ENCODE measurements at regions not wholly inside any gene's neighbourhood (a gene's known extent, or its start where the extent isn't known, plus 50 kb on each side); places are given as distances from the start of the nearest gene placed in this dataset.

GRCh38 chr2:239690651-239691631, 290.1 kb upstream of the HDAC4 start:
- Mint-ChIP-seq H3K9me3 (ENCODE audit: unreplicated experiment) (no peaks in the 10 kb centered on the region), H3K27ac (ENCODE audit: unreplicated experiment) (no peak overlapping the region), H3K4me3 (ENCODE audit: unreplicated experiment) (no peak overlapping the region), H3K36me3 (ENCODE audit: low read depth, unreplicated experiment) (no peaks in the 10 kb centered on the region), H3K27me3 (ENCODE audit: unreplicated experiment) (peaks cover 4% of the 10 kb centered on the region), H3K4me1 (ENCODE audit: unreplicated experiment) (peaks cover 9% of the 10 kb centered on the region)
- no peak for DNase-seq (ENCODE audit: low spot score)
- TF ChIP-seq CTCF (IDR thresholded peaks at IDR 0.05; ENCODE audit: unreplicated experiment) = no peak

DNA sequence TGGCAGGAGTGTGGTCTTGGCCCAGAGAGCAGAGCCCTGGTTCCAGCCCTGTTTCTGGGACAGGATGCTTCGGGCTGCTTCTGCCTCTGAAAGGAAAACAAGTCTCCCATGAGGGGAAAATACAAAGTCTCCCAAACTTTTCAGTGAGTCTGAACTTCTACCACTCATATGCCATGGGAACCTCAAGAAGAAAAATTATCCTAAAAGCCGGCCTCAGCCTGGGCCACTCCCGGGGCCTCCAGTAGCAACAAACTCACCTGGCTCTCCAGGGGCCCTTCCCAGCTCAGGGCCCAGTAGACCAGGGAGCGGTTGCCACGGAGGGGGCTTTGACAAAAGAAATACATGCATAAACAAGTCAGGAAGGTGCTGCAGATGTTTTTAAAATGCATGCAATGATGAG, 289.2 kb upstream of the HDAC4 start:
- Mint-ChIP-seq H3K27me3 (ENCODE audit: unreplicated experiment) (peaks cover 3% of the 10 kb centered on the region), H3K9me3 (ENCODE audit: unreplicated experiment) (no peaks in the 10 kb centered on the region), H3K36me3 (ENCODE audit: low read depth, unreplicated experiment) (no peaks in the 10 kb centered on the region), H3K4me3 (ENCODE audit: unreplicated experiment) (no peak overlapping the region), H3K4me1 (ENCODE audit: unreplicated experiment) (peaks cover 16% of the 10 kb centered on the region), H3K27ac (ENCODE audit: unreplicated experiment) (no peak overlapping the region)
- DNase-seq (ENCODE audit: low spot score) = no peak
- no peak for TF ChIP-seq CTCF (IDR thresholded peaks at IDR 0.05; ENCODE audit: unreplicated experiment)

DNA sequence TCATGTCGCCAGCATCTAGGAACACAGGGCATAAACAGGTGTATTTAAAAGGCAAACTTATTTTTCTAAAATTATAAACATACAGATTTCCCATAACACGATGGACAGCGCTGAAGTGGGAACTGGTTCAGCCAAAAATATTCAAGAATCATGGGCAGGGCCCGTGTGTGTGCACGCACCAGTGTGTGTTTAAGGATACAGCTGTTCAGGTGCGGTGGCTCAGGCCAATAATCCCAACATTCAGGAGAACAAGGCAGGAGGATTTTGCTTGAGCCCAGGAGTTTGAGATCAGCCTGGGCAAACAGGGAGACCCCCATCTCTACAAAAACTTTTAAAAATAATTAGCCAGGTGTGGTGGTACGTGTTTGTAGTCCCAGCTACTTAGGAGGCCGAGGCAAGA, 288.6 kb upstream of the HDAC4 start:
- no peak for TF ChIP-seq CTCF (IDR thresholded peaks at IDR 0.05; ENCODE audit: unreplicated experiment)
- Mint-ChIP-seq H3K27ac (ENCODE audit: unreplicated experiment) (no peak overlapping the region), H3K36me3 (ENCODE audit: low read depth, unreplicated experiment) (no peaks in the 10 kb centered on the region), H3K4me3 (ENCODE audit: unreplicated experiment) (no peak overlapping the region), H3K4me1 (ENCODE audit: unreplicated experiment) (peaks cover 16% of the 10 kb centered on the region), H3K9me3 (ENCODE audit: unreplicated experiment) (no peaks in the 10 kb centered on the region), H3K27me3 (ENCODE audit: unreplicated experiment) (peaks cover 3% of the 10 kb centered on the region)
- no peak for DNase-seq (ENCODE audit: low spot score)

DNA sequence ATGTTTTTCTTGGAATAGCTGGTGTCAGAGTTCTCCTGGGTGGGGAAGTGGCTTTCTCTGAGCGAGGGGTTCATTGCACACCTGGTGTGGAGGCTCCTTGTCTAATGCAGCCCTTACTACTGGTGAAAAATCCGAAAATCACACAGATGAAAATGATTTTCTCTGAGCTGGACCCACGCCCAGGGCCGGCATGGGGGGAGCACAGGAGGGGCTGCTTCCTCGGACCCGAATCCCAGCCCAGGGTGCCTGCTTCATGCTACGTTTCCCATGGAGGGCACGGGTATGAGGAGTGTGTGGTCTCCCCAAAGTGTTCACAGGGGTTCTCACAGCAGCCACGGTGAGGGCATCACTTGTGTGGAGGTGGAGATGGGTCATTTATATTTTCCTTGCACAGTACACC, 288.0 kb upstream of the HDAC4 start:
- no peak for DNase-seq (ENCODE audit: low spot score)

More for the DNA sequence above, 288.0 kb upstream of the HDAC4 start:
- Mint-ChIP-seq H3K4me3 (ENCODE audit: unreplicated experiment) (no peak overlapping the region), H3K4me1 (ENCODE audit: unreplicated experiment) (peaks cover 16% of the 10 kb centered on the region), H3K9me3 (ENCODE audit: unreplicated experiment) (no peaks in the 10 kb centered on the region), H3K27ac (ENCODE audit: unreplicated experiment) (no peak overlapping the region), H3K36me3 (ENCODE audit: low read depth, unreplicated experiment) (no peaks in the 10 kb centered on the region), H3K27me3 (ENCODE audit: unreplicated experiment) (peaks cover 3% of the 10 kb centered on the region)
- TF ChIP-seq CTCF (IDR thresholded peaks at IDR 0.05; ENCODE audit: unreplicated experiment) = no peak

All from endothelial cell (in vitro differentiated cells).